Astrocyte of the cerebellum (primary cell): ENCODE measurements at regions not wholly inside any gene's neighbourhood (a gene's known extent, or its start where the extent isn't known, plus 50 kb on each side); places are given as distances from the start of the nearest gene placed in this dataset.

Experiments
- DNase-seq: peaks from one replicate; pipeline ENCODE4 v3.0.0-alpha.2; 2011; ENCODE audit warnings: low read depth
- H3K4me3 ChIP-seq: 2 replicates; pipeline ENCODE4 v1.5.1; 2011; ENCODE audit warnings: mild to moderate bottlenecking, low read depth, low read length, moderate library complexity
- in situ Hi-C: cut with HindIII; loops from 2 replicates; pipeline ENCODE4 v1.10.0; 2017; ENCODE audit warnings: low sequenced_read_pairs
- TF ChIP-seq, protein P1 (sequence below): IDR thresholded peaks from 2 replicates; pipeline ENCODE4 v1.5.1; 2012; ENCODE audit warnings: low read length, low read depth, moderate library complexity, mild to moderate bottlenecking; ENCODE audit errors: missing control alignments

DNA sequence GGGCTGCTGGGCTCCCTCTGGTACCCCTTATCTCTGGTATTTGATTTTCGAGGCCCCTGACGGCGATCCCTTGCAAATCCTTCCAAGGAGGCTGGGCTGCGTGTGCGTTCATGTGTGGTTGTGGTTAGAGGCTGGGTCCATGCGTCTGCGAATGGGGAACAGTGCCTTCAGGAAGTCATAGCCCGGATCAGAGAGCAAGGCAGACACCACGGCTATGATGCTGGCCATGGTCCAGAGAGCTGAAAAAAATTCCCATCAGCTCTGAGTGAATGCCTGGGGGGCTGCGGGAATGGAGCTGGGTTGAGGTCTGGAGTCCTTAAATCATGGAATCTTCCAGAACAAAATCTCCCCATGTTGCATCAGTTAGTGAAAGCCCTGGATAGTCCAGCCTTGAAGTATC is 145.5 kb downstream of the ACKR3 start:
- DNase-seq = no peak

DNA sequence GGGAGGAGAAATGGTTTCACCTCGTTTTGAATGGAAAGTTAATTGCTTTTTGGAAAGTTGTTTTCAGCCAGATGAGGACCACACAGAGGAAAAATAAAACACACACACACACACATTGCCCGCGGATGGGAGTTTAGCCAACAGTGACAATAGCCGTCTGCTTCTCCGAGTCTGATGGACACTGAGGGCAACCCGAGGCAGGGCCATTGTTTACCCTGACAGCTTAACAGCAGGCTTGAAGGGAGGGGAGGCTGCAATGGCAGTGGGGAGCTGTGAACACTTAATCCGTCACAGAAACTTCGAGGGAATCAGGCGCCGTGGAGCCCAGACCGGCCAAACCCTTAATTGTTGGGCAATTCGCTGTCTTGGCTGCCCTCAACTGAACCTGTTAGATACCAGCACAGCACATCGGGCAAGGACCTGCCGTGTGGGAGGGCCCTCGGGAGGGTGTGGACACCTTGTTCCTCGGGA is 145.9 kb downstream of the ACKR3 start:
- H3K4me3 ChIP-seq = no peak overlapping the region
- DNase-seq = no peak
- TF ChIP-seq, protein P1, sequence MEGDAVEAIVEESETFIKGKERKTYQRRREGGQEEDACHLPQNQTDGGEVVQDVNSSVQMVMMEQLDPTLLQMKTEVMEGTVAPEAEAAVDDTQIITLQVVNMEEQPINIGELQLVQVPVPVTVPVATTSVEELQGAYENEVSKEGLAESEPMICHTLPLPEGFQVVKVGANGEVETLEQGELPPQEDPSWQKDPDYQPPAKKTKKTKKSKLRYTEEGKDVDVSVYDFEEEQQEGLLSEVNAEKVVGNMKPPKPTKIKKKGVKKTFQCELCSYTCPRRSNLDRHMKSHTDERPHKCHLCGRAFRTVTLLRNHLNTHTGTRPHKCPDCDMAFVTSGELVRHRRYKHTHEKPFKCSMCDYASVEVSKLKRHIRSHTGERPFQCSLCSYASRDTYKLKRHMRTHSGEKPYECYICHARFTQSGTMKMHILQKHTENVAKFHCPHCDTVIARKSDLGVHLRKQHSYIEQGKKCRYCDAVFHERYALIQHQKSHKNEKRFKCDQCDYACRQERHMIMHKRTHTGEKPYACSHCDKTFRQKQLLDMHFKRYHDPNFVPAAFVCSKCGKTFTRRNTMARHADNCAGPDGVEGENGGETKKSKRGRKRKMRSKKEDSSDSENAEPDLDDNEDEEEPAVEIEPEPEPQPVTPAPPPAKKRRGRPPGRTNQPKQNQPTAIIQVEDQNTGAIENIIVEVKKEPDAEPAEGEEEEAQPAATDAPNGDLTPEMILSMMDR = no peak
- in situ Hi-C loops = no loop called here

More for the DNA sequence above, 145.5 kb downstream of the ACKR3 start:
- H3K4me3 ChIP-seq = no peak overlapping the region
- TF ChIP-seq, protein P1 = no peak
- in situ Hi-C loops = no loop called here

DNA sequence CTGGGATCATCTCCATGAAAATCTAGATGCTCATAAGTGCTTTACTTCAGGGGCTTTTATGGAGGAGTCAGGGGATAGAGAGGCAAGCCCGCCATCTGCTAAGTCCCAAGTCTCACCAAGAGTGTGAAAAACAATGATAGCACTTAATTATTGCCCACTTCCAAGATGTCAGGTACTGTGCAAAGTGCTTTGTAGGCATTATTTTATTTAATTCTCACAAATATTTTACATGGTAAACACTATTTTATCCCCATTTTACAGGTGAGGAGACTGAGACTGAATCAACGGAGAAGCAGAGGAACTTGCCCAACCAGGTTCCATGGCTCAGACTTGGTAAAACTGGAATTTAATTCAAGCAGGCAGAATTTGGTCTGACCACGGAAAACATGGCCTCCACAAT is 147.5 kb downstream of the ACKR3 start:
- DNase-seq = no peak
- H3K4me3 ChIP-seq = no peak overlapping the region
- TF ChIP-seq, protein P1 = no peak
- in situ Hi-C loops = no loop called here

DNA sequence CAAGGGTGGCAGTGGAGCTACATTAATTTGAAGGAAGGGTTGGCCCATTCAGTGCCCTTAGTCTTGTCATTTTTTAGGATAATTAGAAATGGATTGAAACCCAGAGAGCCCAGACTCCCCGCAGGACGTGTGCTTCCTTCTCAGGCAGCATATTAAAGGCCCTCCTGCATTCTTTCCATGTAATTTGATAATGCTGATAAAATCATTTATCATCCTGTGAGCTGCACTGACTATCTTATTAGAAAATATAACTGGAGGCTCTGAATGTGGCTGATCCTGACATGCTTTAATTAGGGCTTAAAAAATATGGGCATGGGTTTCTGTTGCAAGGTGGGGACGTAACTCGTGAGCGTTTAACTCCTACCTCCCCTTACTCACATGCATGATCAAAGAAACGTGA is 148.1 kb downstream of the ACKR3 start:
- no peak for DNase-seq
- no peak overlapping the region for H3K4me3 ChIP-seq
- TF ChIP-seq, protein P1 = no peak
- in situ Hi-C loops = no loop called here

DNA sequence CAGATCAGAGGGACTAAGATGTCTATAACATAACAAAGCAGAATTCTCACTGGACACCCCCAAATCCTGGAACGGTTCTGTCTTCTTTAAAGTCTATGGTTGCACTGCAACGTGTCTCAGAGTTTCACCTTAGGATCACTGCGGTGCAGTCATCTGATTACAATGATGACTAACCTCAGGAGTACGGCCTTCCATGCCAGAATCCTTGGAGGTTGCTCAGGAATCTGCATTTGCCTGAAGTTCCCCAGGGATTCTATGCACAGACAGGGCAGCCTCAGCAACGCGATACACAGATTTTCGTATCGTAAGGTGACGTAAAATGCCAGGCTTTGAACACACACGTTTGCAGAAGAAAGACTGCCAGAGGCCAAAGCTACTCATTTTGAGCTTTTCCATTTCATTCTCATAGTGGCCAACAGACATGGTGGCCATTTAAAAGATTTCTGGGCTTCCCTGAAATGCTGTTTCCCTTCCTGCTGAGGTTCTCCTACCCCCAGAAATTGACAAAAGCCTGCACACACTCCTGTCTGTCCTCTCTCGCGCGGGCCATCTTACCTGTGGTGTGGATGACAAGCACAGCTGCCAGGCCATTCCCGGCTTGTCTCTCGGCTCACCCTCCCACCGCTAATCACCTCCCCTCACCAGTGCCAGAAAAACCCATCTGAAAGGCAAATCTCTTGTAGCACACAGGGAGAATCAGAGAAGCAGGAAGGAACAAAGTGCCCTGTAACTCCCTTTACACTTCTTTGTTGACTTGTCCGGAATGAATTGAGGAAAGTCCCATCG is 148.8 kb downstream of the ACKR3 start:
- no peak overlapping the region for H3K4me3 ChIP-seq
- in situ Hi-C loops = no loop called here
- TF ChIP-seq, protein P1 = no peak
- no peak for DNase-seq

DNA sequence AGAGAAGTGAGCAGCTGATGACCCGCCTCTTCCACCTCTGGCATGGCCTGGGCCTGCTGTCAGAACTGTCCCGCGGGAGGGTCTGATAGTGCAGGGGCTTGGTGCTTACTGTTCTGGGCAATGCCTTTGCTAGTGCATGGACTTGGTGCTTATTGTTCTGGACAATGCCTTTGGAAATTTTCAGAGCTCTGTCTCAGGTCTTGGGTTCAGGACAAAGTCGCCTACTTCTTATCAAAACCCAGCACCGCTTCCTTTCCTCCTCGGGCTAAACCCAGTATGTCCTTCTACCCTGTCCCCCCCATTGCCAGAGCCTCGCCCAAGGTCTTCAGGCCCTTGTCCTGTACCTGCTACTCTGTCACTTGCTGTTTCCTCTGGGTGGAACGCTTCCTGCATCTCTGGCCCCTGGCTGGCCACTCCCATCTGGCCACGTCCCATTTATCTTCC is 149.6 kb downstream of the ACKR3 start:
- H3K4me3 ChIP-seq = no peak overlapping the region
- in situ Hi-C loops = no loop called here

More for the DNA sequence above, 149.6 kb downstream of the ACKR3 start:
- no peak for DNase-seq
- TF ChIP-seq, protein P1 = no peak
